HG02571 (cell line): ENCODE measurements at regions not wholly inside any gene's neighbourhood (a gene's known extent, or its start where the extent isn't known, plus 50 kb on each side); places are given as distances from the start of the nearest gene placed in this dataset.

Experiments used
- ATAC-seq: cut with Tn5 transposase; IDR thresholded peaks from one replicate; pipeline ENCODE4 v1.9.1; 2021; ENCODE audit warnings: mild to moderate bottlenecking, moderate library complexity; ENCODE audit not compliant: unreplicated experiment

- no peak for ATAC-seq
These were observed 79.0 kb upstream of the CPNE8 start for GRCh38 chr12:38984388-38984787.

GRCh38 chr12:38983117-38983571 is 77.8 kb upstream of the CPNE8 start:
- no peak for ATAC-seq

- ATAC-seq = no peak
These were observed 71.7 kb upstream of the CPNE8 start for GRCh38 chr12:38977132-38977531.

GRCh38 chr12:38969706-38970105 is 64.3 kb upstream of the CPNE8 start:
- no peak for ATAC-seq

GRCh38 chr12:38961683-38962082 is 56.3 kb upstream of the CPNE8 start:
- no peak for ATAC-seq

- ATAC-seq = no peak
These were observed 55.6 kb upstream of the CPNE8 start for GRCh38 chr12:38961012-38961411.

GRCh38 chr12:38956337-38956736 is 50.9 kb upstream of the CPNE8 start:
- ATAC-seq = no peak
